LNCAP (cell line): ENCODE measurements at regions not wholly inside any gene's neighbourhood (a gene's known extent, or its start where the extent isn't known, plus 50 kb on each side); places are given as distances from the start of the nearest gene placed in this dataset.

Experiments
- TF ChIP-seq, protein P1 (sequence below): fragments of 450-650 bp; IDR thresholded peaks from 2 replicates; pipeline ENCODE4 v1.5.1; 2017; ENCODE audit warnings: mild to moderate bottlenecking

DNA sequence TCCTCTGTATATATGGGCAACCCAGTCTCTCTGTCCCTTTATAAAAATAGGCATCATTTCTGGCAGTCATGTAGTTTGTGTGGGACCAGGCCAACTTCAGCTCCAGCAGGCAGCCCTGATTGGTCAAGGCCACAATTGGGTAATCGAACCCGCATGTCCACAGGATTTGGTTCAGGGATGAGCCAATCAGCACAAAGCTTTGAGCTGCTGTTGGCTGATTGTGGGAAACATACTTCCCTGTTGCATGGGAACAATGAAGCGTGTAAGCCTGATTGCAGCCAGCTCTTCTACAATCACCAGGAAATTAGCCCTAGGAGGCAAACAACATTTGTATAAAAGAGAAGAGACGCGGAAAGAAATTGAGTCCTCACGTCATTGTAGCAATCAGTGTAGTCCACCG lies 328.6 kb downstream of the PCNX1 start:
- TF ChIP-seq, protein P1, sequence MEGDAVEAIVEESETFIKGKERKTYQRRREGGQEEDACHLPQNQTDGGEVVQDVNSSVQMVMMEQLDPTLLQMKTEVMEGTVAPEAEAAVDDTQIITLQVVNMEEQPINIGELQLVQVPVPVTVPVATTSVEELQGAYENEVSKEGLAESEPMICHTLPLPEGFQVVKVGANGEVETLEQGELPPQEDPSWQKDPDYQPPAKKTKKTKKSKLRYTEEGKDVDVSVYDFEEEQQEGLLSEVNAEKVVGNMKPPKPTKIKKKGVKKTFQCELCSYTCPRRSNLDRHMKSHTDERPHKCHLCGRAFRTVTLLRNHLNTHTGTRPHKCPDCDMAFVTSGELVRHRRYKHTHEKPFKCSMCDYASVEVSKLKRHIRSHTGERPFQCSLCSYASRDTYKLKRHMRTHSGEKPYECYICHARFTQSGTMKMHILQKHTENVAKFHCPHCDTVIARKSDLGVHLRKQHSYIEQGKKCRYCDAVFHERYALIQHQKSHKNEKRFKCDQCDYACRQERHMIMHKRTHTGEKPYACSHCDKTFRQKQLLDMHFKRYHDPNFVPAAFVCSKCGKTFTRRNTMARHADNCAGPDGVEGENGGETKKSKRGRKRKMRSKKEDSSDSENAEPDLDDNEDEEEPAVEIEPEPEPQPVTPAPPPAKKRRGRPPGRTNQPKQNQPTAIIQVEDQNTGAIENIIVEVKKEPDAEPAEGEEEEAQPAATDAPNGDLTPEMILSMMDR, result no peak

GRCh38 chr14:71236487-71236886 lies 329.2 kb downstream of the PCNX1 start:
- TF ChIP-seq, protein P1, result no peak

GRCh38 chr14:71237556-71237955 lies 330.3 kb downstream of the PCNX1 start:
- TF ChIP-seq, protein P1, result no peak

DNA sequence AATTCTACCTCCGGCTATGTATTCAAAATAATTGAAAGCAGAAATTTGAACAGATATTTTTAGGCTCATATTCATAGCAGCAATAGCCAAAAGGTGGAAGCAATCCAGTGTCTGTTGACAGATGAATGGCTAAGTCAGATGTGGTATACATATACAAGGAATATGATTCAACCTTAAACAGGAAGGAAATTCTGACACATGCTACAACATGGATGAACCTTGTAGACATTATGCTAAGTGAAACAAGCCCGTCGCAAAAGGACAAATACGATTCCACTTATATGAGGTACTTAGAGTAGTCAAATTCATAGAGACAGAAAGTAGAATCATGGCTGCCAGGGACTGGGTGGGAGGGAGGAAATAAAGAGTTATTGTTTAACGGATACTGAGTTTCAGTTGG lies 331.6 kb downstream of the PCNX1 start:
- TF ChIP-seq, protein P1, result no peak

DNA sequence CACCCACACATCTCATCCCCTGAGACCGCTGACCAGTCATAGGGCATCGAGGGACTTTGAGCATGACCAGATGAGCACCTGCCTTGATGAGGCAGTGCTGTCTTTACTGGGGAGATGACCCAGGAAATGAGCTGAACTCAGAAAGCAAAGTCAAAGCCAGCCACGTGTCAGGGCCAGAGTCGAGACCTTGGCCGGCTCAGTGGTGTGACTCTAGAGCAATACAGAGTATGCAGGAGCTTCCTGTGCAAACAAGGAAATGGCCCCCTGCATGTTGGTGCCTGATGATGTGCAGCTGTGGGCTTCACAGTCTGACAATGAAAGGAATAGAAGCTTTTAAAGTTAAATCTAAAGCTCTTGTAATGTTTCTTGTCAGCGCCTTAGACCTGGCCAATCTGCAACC lies 332.9 kb downstream of the PCNX1 start:
- TF ChIP-seq, protein P1, result no peak

GRCh38 chr14:71240866-71241520 lies 333.7 kb downstream of the PCNX1 start:
- TF ChIP-seq, protein P1, result no peak

GRCh38 chr14:71242237-71242748 lies 335.0 kb downstream of the PCNX1 start:
- TF ChIP-seq, protein P1, result no peak

DNA sequence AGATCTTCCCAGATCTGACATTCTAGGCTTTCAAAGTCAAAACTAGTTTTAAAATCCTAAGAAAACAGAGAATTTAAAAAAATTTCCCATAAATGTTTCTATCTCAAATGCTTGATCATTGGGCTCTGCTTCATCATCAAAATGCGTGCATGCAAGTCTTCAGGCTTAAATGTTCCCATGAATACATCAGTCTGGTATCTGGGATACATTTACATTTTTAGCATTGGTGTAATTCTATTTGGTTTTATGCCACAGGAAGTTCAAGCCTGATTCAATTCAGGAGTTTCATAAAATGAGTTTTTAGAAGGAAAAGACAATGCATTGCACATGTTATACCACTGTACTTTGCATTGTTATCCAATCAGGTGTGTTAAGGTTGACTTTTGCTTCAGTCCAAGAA lies 336.4 kb downstream of the PCNX1 start:
- TF ChIP-seq, protein P1, result no peak
